HG02678 (cell line): ENCODE measurements at regions not wholly inside any gene's neighbourhood (a gene's known extent, or its start where the extent isn't known, plus 50 kb on each side); places are given as distances from the start of the nearest gene placed in this dataset.
"Not testable (repeated sequence)": the region's sequence is repeated elsewhere in the genome, so short reads cannot be mapped to it uniquely, and the experiment has no call there.

Experiments used
- ATAC-seq: cut with Tn5 transposase; IDR thresholded peaks from one replicate; pipeline ENCODE4 v1.9.1; 2021; ENCODE audit warnings: mild to moderate bottlenecking, moderate library complexity; ENCODE audit not compliant: unreplicated experiment

DNA sequence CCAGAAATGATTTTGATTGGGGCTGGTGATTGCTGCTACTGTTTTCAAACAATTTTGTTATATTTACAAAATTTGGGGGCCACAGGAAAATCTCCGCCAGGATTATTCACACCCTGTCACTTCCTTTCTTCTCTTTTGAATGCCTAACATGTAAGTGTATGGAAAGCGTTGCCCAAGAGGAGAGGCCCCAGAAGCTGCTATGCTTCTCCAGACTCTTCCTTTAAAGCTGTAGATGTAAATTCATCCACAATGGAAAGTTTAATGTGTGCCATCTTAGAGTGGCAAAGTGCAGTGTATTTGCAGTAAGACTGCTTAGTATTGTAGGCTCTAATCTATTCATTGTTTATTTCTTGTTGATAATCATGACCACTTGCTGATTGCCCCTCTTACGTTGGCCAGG is 136.7 kb upstream of the LRIG3 start:
- ATAC-seq, result no peak

DNA sequence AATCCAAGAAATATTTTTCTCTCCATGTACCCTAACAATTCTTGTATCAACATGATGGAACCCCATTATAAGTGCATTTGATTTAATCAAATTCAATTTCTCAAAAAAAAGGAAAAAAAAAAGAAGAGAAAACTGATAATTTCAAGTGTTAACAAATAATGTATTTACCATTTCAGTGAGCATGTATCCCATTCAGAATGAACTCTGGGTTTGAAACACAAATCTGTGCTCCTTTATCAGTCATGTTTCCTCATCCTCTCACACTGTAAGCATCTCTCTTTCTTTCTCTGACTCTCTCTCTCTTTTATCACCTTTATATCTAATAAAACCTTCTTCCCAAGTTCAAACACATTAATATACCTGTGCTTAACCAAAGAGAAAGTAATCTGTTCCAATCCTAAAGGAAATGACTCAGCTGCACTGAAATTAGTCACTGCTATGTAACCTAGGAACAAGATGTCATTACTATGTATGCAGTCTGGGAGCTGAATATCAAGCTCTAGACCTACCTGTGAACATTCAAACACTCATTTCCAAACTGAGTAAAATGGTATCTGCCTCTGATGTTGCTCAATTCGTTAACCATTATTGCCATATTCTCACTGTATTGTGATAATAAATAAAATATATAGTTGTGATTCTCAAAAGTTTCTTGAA is 135.0 kb upstream of the LRIG3 start:
- ATAC-seq, result no peak

- ATAC-seq, result not testable (repeated sequence)
These were observed 133.1 kb upstream of the LRIG3 start for GRCh38 chr12:59053266-59053899.

DNA sequence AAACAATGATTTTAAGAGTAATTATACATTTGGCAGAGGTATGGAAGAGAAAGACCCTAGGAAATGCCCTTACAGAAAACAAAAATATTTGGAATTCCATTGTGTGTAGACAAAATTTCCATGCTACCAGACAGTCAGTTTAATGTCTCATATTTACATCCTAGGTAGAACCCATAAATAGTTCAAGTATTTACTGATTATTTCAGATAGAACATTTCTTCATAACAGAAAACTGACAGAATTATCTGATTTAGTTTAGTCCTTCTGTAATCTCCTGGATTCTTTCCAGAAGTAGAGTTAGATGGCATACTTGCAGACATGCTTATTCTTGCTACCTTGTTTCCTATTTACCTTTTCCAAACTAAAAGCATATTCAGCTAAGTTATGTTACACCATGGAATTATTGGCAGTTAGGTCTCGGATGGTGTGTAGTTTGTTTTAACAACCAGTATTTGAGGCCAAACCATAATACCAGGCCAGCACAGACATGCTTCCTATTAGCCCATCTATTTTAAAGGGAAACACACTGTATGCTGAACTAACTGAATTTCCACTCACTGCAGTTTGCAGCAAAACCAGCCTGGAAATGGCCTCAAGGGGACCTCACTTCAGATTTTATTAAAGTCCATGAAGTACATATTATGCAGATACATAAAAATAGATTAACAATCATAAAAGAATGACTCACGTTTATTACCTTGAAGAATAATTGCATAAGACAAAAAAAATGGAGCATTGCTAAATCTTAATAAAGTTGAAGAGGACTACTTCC is 126.6 kb upstream of the LRIG3 start:
- no peak for ATAC-seq

DNA sequence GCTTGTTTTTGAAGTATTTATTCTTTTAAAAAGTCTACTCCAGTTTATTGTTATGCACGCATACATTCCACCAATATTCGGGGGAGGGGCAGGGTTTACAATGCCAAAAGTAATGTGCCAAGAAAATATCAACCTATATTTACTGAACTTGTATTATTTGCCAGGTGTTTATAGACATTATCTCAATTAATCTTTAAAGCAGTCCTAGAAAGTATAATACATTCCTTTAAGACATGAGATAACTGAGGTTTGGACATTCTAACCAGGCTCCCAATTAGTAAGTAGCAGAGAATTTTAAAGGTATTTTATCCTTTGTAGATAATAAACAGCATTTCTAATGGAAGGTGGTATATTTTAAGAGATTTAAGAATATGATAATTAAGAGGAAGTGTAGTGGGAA is 124.5 kb upstream of the LRIG3 start:
- no peak for ATAC-seq

DNA sequence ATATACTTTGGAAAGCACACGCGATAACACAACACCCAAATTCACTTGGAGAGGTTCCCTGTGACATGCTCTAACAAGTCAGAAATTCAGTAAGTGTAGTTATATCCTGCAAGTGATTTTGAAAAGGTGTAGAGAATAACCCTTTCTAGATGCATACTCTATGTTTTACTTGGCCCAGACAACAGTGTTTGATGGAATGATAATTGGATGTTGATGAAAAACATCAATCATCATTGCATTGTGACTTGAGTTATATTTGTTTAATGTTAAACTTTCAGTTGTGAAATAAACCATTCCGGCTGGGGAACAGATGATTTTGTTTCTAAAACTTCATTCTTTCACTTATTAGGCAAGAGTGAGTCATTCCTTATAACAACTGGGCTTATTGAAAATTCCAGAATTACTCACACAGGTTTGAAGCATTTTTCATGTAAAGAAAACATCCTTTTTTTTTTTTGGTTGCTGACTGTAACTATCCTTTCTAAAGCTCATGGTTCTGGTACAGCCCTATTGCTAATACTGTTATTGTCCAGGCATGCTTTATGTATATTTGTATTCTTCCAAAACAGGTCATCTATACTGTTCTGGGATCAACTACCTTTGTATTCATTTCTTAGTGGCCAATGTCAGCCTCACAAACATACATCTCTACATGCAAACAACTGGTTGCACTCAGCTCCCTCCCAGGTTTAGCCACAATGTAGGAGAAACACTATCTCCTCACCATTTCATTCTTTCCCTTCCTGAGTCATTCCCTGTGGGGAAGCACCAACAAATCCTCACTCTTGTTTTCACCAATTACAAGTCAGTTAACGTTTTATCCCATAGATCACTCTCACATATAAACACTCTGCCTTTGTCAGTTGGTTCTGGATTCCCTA is 121.2 kb upstream of the LRIG3 start:
- no peak for ATAC-seq

GRCh38 chr12:59040656-59041055 is 120.4 kb upstream of the LRIG3 start:
- ATAC-seq, result no peak

- no peak for ATAC-seq
These were observed 119.7 kb upstream of the LRIG3 start for GRCh38 chr12:59040043-59040442.

- ATAC-seq, result no peak
These were observed 118.7 kb upstream of the LRIG3 start for GRCh38 chr12:59039005-59039404.

- no peak for ATAC-seq
These were observed 116.9 kb upstream of the LRIG3 start for GRCh38 chr12:59036973-59037762.

GRCh38 chr12:59036347-59036746 is 116.0 kb upstream of the LRIG3 start:
- no peak for ATAC-seq

DNA sequence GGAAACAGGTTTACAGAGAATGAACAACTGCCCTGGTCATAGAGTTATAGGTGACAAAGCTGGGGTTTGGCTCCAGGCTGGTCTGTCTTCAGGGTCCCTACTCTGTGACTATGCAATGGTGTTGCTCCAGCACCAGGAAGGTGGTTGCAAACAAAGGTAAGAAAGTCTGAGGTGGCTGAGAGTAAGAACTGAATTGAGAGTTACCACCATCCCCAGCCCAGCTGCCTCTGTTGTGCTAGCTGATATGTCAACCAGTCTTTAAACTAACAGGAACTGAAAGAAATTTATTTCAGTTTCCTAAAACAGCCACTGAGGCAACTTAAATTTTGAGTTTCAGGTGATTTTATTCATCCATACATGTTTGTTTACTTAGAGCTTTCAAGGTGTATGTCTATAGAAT is 111.0 kb upstream of the LRIG3 start:
- no peak for ATAC-seq

GRCh38 chr12:59030415-59030814 is 110.1 kb upstream of the LRIG3 start:
- ATAC-seq, result no peak

- ATAC-seq, result no peak
These were observed 106.9 kb upstream of the LRIG3 start for GRCh38 chr12:59027199-59027598.

- ATAC-seq, result no peak
These were observed 103.6 kb upstream of the LRIG3 start for GRCh38 chr12:59023861-59024424.

DNA sequence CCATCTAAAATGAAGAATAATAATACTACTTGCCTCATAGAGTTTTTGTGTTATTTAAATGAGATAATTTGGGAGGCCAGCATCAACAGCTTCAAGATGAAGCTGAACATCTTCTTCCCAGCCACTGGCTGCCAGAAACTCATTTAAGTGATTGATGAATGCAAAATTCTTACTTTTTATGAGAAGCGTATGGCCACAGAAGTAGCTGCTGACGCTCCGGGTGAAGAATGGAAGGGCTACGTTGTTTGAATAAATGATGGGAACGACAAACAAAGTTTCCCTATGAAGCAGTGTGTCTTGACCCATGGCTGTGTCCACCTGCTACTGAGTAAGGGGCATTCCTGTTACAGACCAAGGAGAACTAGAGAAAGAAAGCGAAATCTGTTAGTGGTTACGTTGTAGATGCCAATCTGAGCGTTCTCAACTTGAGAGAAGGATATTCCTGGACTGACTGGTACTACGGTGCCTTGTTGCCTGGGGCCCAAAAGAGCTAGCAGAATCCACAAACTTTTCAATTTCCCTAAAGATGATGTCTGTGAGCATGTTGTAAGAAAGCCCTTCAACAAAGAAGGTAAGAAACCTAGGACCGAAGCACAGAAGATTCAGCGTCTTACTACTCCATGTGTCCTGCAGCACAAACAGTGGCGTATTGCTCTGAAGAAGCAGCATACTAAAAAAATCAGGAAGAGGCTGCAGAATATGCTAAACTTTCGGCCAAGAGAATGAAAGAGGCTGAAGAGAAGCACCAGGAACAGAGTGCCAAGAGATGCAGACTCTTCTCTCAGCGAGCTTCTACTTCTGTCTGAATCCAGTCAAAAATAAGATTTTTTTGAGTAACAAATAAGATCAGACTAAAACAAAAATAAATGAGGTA is 100.0 kb upstream of the LRIG3 start:
- no peak for ATAC-seq

DNA sequence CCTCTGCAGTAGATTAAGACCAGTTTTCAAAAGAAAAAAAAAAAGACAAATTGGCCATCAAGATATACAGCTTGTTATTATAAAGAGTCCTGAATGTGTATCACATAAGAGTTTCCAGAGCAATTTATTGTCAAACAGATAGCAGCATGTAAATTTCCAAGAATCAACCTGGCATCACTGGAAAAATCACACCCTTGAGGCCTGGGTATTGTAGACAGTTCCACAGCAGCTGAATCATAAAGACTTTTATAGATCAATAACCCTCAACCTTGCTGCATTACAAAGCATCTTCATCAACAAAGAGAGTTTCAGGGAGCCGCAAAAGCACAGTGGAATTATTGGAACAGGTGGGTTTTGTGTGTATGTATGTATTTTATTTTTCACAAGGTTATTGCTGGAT is 94.6 kb upstream of the LRIG3 start:
- ATAC-seq, result no peak

GRCh38 chr12:59010941-59011340 is 90.6 kb upstream of the LRIG3 start:
- no peak for ATAC-seq

DNA sequence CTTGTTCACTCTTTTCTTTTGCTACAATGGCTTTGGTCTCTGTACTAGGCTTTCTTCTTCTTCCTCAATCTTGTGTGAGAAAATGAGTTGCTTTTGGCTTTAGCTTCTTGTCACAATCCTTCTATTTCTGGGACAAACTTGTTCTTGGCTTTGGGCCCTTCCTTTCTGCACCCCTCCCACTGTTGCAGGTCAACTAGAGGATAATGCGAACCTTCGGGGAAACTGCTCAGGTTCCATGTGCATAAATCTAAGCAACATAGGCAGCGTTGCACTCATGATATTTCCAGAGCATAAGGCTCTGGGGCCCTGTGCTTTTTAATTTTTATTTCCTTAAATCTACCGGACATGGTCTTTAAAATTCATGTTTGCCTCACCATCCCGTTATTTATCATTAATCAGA is 89.8 kb upstream of the LRIG3 start:
- no peak for ATAC-seq
